ENCODE measurements at regions not wholly inside any gene's neighbourhood (a gene's known extent, or its start where the extent isn't known, plus 50 kb on each side); places are given as distances from the start of the nearest gene placed in this dataset.

DNA sequence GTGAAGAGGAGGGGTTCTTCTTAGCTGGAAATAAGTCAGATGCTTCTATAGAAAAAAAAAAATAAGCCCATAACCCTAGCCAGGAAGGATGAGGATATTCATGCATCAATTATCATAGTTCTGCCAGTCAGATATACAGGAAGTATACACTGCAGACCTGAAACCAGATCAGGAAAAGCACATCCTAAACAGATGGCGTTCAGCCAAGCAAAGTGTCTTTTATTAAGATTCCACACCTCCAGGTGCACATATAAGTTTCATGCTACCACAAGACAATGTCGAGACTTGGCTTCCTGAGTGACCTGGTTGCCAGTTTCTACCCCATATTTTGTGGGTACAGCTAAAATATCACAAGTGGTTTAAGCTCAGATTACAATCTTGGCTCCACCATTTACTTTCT, 108.3 kb downstream of the CETN3 start:
- Histone ChIP-seq H3K36me3 (replicated peaks; ENCODE audit: control insufficient read depth, insufficient read depth, low read length) (no peaks in the 10 kb centered on the region), H3K4me3 (ENCODE audit: insufficient read depth, low read depth, low read length) (no peak overlapping the region), H3K27me3 (ENCODE audit: control insufficient read depth, insufficient read depth, low read length) (no peaks in the 10 kb centered on the region; the same call in 1 of the 2 replicates)
- DNase-seq: no peak

GRCh38 chr5:90297045-90297764, 112.4 kb downstream of the CETN3 start:
- Histone ChIP-seq H3K36me3 (replicated peaks; ENCODE audit: control insufficient read depth, insufficient read depth, low read length) (no peaks in the 10 kb centered on the region), H3K27me3 (ENCODE audit: control insufficient read depth, insufficient read depth, low read length) (no peaks in the 10 kb centered on the region; the same call in 1 of the 2 replicates), H3K4me3 (ENCODE audit: insufficient read depth, low read depth, low read length) (no peak overlapping the region)
- peak; percentile 23 for DNase-seq

DNA sequence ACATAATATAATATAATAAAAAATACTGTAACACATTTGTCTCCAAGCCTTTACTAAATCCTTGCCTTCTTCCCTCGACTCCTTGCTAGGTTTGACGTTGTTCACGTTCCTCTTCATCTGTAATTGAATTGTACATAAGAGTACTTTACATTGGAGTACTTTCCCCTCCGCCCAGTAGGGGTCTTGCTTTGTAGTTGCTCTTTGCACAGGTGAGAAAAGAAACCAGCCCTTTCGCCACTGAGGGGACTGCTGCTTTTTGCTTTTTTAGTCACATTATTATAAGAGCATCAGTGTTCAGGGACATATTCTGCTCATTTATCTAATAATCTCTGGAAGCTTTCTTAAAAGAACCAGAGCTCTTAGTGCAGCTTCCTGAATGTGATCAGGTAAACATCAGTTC, 115.0 kb downstream of the CETN3 start:
- Histone ChIP-seq H3K4me3 (ENCODE audit: insufficient read depth, low read depth, low read length) (no peak overlapping the region), H3K36me3 (replicated peaks; ENCODE audit: control insufficient read depth, insufficient read depth, low read length) (no peaks in the 10 kb centered on the region), H3K27me3 (ENCODE audit: control insufficient read depth, insufficient read depth, low read length) (no peaks in the 10 kb centered on the region; the same call in 1 of the 2 replicates)
- DNase-seq: peak; percentile 9

DNA sequence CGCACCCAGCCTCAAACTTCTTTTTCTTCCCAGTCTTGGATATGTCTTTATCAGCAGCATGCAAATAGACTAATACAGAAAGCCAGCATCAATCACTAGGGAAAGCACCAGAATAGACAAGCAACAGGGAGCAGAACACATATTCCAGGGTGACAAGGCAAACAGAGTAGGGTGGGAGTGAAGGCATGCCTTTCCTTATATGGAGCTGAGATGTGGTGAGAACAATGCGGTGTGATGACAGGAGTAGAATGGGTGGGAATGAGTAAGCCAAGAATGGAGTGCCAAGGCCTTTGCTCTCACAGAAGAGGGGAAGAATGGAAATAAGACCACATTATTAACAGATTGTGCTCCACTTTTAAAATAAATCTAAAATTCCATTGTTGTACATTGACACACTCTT, 115.6 kb downstream of the CETN3 start:
- no peaks in the 10 kb centered on the region for H3K36me3 ChIP-seq (replicated peaks; ENCODE audit: control insufficient read depth, insufficient read depth, low read length)
- DNase-seq: no peak
- no peak overlapping the region for H3K4me3 ChIP-seq (ENCODE audit: insufficient read depth, low read depth, low read length)
- H3K27me3 ChIP-seq (ENCODE audit: control insufficient read depth, insufficient read depth, low read length): no peaks in the 10 kb centered on the region; the same call in 1 of the 2 replicates

DNA sequence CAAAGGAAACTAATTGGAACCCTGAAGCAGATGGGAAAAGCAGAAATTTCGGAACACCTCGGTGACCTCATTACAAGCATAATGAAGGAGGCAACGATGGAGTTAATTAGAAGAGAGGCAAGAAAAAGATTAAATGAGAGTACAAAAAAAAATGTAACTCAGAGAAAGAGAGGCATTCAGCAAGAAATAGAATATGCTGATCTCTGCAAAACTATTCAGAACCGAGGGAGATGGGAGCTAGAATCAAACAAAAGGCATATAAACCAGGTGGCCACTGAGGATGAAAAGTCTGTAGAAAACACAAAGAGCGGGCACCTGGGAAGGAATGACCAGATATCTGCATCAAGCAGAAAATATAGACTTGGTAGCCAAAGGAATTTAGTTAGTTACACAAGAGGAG, 118.9 kb downstream of the CETN3 start:
- Histone ChIP-seq H3K27me3 (ENCODE audit: control insufficient read depth, insufficient read depth, low read length) (no peaks in the 10 kb centered on the region), H3K4me3 (ENCODE audit: insufficient read depth, low read depth, low read length) (no peak overlapping the region), H3K36me3 (replicated peaks; ENCODE audit: control insufficient read depth, insufficient read depth, low read length) (no peaks in the 10 kb centered on the region)
- no peak for DNase-seq

DNA sequence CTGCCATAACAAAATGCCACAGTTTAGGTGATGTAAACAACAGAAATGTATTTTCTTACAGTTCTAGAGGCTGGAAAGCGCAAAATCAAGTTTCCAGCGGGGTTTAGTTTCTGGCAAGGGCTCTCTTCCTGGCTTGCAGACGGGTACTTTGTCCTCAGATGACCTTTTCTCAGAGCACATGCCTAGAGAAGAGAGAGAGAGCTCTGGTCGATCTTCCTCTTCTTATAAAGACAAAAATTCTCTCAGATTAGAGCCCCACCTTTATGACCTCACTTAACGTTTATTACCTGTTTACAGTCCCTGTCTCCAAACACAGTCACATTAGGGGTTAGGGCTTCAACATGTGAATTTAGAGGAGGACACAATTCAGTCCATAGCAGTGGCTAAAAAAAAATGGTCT, 119.7 kb downstream of the CETN3 start:
- no peaks in the 10 kb centered on the region for H3K36me3 ChIP-seq (replicated peaks; ENCODE audit: control insufficient read depth, insufficient read depth, low read length)
- H3K27me3 ChIP-seq (ENCODE audit: control insufficient read depth, insufficient read depth, low read length): no peaks in the 10 kb centered on the region
- DNase-seq: no peak
- H3K4me3 ChIP-seq (ENCODE audit: insufficient read depth, low read depth, low read length): no peak overlapping the region

DNA sequence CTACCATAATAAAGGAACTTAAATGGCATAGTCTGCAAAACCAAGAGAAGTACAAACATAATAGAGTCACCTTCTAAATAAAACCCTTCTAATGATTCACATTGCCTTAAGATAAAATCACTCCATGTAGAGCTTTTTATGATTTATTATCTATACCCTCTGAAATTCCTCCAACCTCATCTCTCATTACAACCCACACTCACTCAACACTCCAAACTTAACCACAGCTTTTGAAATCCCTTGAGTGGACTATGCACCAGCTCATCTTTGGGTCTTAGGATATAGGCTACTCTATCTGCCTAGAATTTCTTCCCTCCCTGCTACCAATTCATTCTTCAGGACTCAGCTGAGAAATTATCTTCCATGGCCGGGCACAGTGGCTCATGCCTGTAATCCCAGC, 122.5 kb downstream of the CETN3 start:
- Histone ChIP-seq H3K36me3 (replicated peaks; ENCODE audit: control insufficient read depth, insufficient read depth, low read length) (no peaks in the 10 kb centered on the region), H3K27me3 (ENCODE audit: control insufficient read depth, insufficient read depth, low read length) (no peaks in the 10 kb centered on the region), H3K4me3 (ENCODE audit: insufficient read depth, low read depth, low read length) (no peak overlapping the region)
- DNase-seq: no peak

DNA sequence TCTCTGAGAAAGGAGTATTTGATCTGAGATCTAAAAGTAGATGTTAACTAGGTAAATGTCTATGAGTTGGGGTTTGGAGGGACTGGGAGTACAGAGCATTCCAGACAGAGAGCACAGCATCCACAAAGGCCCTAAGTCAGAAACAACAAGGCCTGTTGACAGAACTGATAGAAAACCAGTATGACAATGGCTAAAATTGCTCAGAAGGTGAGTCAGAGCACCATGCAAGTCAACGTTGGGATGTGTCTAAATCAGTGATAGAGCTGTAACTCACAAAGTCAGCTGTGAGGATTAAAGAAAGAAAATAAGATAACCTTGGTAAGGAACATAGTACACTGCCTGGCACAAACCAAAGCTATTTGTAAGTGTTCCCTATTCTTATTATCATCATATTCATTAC, 124.0 kb downstream of the CETN3 start:
- DNase-seq: no peak

DNA sequence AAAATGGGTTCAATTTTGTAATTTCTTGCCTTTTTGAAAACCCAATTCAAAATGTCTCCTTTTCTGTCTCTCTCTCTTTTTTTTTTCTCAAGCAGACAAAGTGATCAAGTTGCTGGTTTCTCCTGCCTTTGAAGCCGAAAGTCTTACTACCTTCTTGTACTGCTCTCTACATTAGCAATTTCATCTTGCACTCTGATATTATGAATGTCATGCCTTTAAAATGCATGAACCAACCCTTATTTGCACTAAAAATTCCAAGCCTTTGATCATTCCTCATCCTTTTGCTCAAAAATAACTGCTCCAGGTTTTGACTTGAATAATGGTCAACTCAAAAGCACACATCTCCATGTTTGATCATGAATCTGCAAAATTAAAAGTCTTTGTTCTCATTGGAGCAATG, 125.2 kb downstream of the CETN3 start:
- no peak for DNase-seq
- Histone ChIP-seq H3K27me3 (ENCODE audit: control insufficient read depth, insufficient read depth, low read length) (no peaks in the 10 kb centered on the region), H3K36me3 (replicated peaks; ENCODE audit: control insufficient read depth, insufficient read depth, low read length) (no peaks in the 10 kb centered on the region), H3K4me3 (ENCODE audit: insufficient read depth, low read depth, low read length) (no peak overlapping the region)

More for the DNA sequence above, 124.0 kb downstream of the CETN3 start:
- Histone ChIP-seq H3K4me3 (ENCODE audit: insufficient read depth, low read depth, low read length) (no peak overlapping the region), H3K27me3 (ENCODE audit: control insufficient read depth, insufficient read depth, low read length) (no peaks in the 10 kb centered on the region), H3K36me3 (replicated peaks; ENCODE audit: control insufficient read depth, insufficient read depth, low read length) (no peaks in the 10 kb centered on the region)

GRCh38 chr5:90279091-90279490, 130.5 kb downstream of the CETN3 start:
- Histone ChIP-seq H3K36me3 (replicated peaks; ENCODE audit: control insufficient read depth, insufficient read depth, low read length) (no peaks in the 10 kb centered on the region), H3K4me3 (ENCODE audit: insufficient read depth, low read depth, low read length) (no peak overlapping the region), H3K27me3 (ENCODE audit: control insufficient read depth, insufficient read depth, low read length) (no peaks in the 10 kb centered on the region)
- no peak for DNase-seq

DNA sequence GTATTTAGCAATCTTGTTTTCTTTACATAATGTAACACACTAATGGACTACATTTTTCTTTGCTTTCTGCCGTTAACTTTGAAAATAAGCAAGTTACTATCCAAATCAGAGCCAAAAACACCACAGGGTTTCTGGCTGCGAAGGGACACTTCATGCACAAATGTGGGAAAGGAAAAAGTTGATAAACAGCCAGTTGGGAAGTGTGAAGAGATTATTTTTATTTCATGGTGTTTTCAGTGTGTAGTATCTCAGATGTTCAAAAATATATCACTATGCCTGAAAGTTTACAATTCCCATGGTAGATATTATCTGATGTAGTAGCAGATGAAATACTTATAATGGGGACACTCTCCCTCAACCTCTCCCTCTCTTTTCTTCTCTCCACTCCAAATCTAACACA, 135.3 kb downstream of the CETN3 start:
- H3K4me3 ChIP-seq (ENCODE audit: insufficient read depth, low read depth, low read length): no peak overlapping the region
- DNase-seq: no peak
- H3K36me3 ChIP-seq (replicated peaks; ENCODE audit: control insufficient read depth, insufficient read depth, low read length): no peaks in the 10 kb centered on the region
- H3K27me3 ChIP-seq (ENCODE audit: control insufficient read depth, insufficient read depth, low read length): no peaks in the 10 kb centered on the region

DNA sequence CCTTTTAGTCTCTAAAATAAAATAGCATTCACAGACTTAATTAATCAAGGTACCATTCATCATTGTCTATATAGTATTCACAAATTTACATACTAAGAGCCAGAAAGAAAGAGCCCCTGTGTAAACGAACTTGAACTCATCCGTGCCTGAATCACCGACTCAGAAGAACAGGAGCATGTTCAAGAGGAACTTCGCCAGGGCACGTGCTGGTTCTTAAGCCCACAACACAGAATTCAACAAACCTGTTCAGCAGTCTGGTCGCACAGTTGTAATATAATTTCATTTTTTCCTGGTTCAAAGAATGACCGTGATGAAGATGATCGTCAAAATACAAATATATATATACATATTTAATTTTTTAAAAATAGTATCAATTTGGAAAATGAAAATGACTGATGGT, 141.9 kb downstream of the CETN3 start:
- H3K4me3 ChIP-seq (ENCODE audit: insufficient read depth, low read depth, low read length): no peak overlapping the region
- no peak for DNase-seq
- no peaks in the 10 kb centered on the region for H3K36me3 ChIP-seq (replicated peaks; ENCODE audit: control insufficient read depth, insufficient read depth, low read length)
- no peaks in the 10 kb centered on the region for H3K27me3 ChIP-seq (ENCODE audit: control insufficient read depth, insufficient read depth, low read length)

DNA sequence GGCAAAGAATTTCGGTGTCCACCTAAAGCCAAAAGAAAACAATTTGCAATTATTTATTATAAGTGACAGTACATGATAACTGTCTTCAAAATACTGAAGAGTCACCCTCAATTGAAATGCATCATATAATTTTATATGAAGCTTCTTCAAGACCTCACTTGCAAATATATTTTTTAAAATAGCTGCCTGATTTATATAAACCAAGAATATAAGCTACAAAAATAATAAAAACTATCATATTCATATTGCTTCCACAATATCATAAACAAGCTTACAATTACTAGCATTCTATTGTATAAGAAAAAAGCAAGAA, 144.1 kb downstream of the CETN3 start:
- Histone ChIP-seq H3K4me3 (ENCODE audit: insufficient read depth, low read depth, low read length) (no peak overlapping the region), H3K36me3 (replicated peaks; ENCODE audit: control insufficient read depth, insufficient read depth, low read length) (no peaks in the 10 kb centered on the region), H3K27me3 (ENCODE audit: control insufficient read depth, insufficient read depth, low read length) (no peaks in the 10 kb centered on the region)
- no peak for DNase-seq

- Histone ChIP-seq H3K4me3 (ENCODE audit: insufficient read depth, low read depth, low read length) (no peak overlapping the region), H3K36me3 (replicated peaks; ENCODE audit: control insufficient read depth, insufficient read depth, low read length) (no peaks in the 10 kb centered on the region), H3K27me3 (ENCODE audit: control insufficient read depth, insufficient read depth, low read length) (no peaks in the 10 kb centered on the region)
- peak; percentile 2 for DNase-seq
Observed at GRCh38 chr5:90264689-90265544, 144.6 kb downstream of the CETN3 start.

- Histone ChIP-seq H3K27me3 (ENCODE audit: control insufficient read depth, insufficient read depth, low read length) (no peaks in the 10 kb centered on the region), H3K4me3 (ENCODE audit: insufficient read depth, low read depth, low read length) (no peak overlapping the region), H3K36me3 (replicated peaks; ENCODE audit: control insufficient read depth, insufficient read depth, low read length) (no peaks in the 10 kb centered on the region)
- DNase-seq: no peak
Observed at GRCh38 chr5:90263102-90263820, 146.3 kb downstream of the CETN3 start.
